GM18858 (cell line): ENCODE measurements at regions not wholly inside any gene's neighbourhood (a gene's known extent, or its start where the extent isn't known, plus 50 kb on each side); places are given as distances from the start of the nearest gene placed in this dataset.

ENCODE experiments used
- ATAC-seq: cut with Tn5 transposase; IDR thresholded peaks from one replicate; pipeline ENCODE4 v1.9.1; 2021; ENCODE audit not compliant: unreplicated experiment

DNA sequence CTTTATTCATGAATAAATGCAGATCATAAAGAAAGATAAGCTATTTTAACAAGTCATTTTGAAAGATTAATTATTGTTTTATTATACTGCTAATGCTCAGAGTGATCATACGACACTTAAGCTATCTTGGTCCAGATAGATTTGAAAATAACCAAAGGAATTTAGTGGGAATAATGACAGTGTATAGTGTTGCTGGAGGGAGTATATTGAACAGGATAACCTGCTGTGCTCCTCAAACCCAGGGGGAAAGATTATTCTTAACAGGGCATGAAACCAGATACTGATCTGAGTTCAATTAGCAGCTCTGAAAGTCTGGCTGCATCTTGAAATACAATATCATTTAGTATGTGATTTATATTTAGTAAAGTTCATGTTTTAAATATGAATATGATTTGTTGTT is 216.3 kb upstream of the ITGA4 start:
- no peak for ATAC-seq

DNA sequence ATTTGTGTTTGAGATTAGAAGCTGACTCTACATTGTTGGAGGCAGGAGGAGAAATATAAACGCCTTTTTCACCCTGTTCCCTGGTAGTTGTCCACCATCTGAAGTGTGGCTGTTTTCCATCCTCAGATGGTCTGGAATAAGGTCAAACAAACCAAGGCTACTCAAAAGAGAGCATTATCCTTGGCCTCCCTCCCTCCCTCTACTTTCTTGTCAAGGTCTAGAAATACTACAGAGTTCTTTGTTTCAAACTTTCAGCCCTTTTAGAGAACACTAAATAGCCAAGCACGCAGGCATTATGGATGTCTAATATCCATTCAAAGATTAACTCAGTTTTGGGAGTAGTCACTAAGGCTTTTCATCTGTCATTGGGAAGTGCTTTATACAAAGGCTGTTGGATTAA is 215.8 kb upstream of the ITGA4 start:
- ATAC-seq = no peak

DNA sequence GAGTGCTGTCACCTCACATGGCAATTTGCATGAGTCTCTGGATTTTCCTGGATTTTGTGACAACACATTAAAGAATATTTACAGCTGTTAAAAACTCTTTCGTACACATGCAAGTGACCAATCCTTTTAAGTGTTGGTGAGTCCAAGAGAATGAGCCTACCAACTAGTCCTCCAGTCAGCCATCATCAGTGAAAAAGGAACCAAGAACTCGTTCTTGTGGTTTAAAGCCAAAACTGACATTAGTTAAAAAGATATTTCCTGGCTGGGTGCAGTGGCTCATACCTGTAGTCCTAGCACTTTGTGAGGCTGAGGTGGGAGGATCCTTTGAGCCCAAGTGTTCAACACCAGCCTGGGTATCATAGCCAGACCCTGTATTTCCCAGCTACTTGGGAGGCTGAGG is 215.4 kb upstream of the ITGA4 start:
- peak; percentile 76 for ATAC-seq

DNA sequence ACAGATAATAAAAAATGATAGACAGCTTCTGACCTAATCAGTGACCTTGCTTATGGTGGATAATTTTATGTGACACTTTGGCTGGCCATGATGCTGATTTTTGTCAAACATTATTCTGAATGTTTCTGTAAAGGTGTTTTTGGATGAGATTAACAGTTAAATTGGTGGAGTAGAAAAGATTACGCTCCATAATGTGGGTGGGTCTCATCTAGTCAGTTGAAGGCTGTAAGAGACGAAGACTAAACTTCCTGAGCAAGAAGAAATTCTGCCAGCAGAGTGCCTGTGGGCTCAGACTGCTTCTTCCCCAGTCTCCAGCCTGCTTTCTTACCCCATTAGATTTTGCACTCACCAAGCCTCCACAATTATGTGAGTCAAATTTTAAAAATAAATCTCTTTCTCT is 214.9 kb upstream of the ITGA4 start:
- ATAC-seq = no peak

DNA sequence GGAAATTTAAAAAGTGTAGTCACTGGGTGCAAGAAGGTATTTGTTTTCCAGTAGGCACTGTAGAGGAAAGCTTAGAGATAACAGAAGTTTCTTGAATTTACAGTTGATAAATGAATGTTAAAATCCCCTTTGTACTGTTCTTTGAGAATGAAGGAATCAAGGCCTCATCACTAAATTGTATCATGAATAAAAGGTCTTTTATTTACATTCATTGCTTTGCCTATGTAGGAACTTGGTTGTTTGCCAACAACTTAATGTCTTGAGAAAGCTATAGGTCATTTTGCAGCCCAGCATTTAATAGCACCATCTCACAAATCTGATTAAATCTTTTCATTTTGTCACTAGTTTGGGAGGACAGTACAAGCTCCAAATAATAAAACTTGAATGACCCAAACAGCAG is 213.9 kb upstream of the ITGA4 start:
- ATAC-seq = no peak

DNA sequence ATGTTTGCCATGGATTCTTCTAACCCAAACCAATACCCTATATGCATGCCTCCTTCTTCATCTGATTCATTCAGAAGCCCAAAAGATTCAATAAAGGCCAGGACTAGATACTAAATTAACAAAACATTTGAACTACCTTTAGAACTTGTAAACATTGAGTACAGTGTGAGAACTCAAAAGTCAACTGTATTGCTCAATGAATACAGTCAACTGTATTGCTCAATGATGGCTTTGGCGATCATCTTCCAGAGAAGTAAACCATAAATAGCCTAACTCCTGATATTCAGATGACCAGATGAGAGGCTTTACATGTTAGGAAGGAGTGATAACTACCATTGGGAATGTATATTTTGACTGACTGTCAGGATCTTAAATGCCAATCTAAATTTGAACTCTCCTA is 206.5 kb upstream of the ITGA4 start:
- ATAC-seq = no peak

DNA sequence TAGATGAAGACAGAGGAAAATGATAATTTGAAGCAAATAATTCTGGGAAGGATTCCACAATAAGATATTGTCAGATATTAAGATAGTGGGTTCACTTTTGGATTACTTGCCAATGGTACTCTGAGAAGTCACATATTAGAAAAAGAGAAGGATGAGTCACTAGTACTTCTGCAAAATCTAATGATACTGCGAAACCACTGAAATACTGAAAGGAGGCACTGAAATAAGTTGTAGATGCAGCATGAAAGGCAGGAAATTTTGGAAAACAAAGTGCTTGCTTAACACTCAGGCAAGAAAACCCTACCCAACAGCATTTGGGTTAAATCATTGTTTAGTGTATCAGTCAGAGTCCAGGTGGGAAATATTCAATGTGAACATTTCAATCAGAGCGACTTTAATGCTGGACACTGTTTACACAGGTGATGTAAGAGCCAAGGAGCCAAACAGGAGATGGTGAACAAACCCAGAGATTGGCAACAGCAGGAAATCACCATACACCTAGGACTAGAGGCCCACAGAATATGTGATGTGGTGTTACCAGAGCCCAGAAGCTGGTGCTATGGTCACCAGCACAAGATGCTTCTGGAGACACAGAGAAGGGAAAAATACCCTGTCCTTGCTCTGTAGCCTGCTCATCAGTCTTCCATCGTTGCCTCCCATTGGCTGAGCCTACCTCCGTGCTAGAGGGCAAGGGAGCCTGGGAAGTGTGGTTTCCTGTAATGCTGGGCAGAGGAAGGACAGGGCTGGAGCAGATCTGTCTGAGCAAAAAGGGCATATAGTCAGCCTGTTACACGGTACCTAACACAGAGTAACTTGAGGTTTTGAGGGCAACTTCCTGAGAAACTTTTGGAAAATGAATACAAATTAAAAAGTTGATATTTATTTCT is 204.7 kb upstream of the ITGA4 start:
- peak; percentile 65 for ATAC-seq

DNA sequence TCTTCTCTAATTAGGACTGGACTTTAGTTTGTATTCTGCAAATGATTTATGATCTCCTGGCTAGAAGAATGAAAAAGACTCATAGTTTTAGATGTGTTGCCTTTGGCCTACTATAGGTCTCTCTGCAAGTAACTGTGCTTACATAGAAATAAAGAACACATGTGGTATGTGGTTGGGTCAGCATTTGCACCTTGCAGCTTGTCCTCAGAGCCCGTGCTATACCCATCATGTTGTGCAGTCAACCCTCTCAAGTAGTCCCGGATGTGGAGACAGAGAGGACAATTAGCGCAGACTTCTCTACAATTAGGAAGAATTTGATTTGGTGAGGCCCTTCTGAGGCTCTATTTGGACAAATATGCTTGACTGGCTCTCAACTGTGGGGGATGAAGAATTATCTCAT is 203.7 kb upstream of the ITGA4 start:
- no peak for ATAC-seq

DNA sequence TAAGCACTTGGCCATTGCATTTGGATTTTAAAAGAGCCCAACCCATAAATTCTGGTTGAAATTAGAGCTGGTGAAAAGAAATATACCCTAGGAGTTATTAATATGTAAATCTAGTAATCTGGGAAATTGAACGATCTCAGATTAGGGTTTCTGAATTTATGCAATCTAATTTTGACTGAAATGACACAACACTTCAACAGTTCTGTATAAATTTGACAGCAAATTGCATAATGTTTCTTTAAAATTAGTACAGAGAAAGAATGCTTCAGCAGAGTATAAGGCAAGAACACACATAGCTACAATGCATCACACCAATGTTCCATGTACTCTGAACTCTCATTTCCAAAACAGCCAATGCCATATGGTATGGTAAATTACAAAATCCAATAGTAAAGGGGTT is 201.5 kb upstream of the ITGA4 start:
- no peak for ATAC-seq

DNA sequence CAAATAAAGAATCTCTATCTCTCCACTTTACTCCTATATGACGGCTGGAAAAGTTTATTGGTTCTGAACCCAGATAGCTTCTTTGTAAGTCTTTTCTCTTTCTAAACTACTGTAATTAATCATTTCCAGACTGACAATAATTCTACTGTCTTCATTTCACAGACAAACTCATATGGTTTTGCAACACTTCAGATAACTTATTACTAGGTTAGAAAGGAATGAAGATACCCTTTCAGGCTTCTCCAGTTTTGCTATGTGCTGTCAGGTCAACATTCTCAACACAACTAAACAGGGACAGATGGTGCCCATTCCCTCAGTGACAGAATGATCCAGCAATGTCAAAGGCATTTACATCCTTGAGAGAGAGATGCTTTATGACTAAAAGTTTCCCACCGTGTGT is 198.5 kb upstream of the ITGA4 start:
- no peak for ATAC-seq

DNA sequence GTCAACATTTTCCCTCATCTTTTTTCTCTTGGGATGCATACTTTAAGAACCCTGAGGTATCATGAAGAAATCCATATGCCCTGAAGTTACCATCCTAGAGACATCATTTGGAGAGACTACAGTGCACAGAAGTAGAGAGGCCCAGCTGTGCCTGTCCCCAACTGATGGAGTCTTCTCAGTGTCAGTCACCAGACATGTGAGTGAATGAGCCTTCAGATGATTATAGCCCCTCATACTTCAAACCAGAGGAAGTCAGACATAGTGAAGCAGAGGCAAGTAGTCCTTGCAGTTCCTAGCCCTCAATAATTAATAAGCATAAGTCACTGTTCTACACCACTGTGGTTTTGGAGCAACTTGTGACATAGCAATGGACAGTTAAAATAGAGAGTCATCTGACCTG is 194.4 kb upstream of the ITGA4 start:
- ATAC-seq = no peak

DNA sequence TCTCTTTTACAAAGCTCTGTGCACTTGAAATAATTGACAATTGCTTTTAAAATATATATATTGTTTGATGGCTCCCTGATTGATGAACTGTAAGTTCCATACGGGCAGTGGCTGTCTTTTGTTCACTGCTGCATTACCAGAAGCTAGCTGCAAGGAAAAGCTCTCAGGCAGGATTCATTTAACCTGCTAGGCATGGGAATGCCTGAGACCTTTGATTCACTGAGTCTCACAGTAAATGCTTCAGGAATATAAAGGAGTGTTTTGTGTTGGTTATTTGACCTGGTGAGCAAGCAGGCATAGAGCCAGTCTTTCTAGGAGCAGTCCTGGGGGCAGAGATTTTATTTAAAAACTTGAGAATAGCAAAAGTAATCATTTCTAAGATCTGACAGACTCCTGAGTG is 193.2 kb upstream of the ITGA4 start:
- no peak for ATAC-seq

DNA sequence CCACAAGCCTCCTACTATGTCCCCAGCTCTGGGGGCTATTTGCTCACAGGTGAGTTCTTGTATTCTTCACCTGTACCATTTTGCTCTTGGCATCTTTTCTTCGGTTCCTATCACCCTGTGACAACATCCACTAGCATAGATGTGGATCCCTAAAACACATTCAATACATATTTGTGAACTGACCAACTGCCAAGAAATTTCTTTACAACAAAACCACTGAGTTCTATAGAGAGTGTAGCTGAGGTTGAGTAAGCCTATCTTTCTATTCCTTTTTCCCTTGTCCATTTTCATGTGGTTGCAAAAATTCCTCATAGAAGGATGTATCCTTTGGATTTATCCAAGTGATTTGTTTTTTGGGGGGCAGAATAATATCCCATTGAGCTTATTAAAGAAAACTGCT is 192.7 kb upstream of the ITGA4 start:
- no peak for ATAC-seq

DNA sequence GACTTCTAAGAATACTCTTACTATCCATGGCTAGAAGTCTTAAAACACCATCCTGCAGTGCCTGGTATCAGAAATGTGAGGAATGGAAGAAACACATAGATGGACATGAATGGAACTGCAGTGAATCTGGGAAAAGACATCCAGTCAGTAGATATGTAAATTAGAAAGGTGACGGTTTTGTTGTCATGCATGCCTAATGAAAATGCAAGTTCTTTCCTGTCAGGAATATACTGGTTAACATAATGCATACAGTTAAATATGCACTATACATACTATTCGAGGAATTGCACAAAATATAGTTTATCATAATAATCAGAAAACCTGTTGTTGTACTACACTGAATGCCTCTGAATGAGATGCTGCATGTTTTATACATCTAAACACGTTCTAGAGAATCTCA is 190.6 kb upstream of the ITGA4 start:
- no peak for ATAC-seq

DNA sequence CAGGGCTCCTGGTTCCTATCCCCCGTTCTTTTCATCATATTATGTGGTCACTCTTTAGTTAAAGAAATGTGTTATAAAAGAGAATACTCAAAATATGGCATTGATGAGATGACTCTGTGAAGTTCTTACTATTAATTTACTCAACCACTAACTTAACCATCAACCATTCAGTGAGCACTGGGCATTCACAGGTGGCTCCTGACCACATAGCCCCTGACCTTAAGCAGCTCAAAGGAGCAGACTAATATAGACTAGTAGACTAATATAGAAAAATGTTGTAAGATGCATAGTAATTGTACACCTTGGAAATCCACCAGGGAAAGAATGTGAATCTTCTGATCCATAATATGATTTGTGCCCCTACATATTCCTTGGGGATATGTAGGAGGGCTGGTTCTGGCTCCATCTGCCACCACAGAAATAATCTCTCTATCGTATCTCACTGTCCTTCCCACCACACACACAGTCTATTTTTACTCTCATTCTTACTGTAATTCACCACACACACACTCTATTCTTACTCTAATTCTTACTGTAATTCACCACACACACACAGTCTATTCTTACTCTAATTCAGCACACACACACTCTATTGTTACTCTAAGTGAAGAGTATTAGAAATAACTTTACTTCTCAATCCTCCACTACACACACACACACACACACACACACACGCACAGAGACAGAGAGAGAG is 188.9 kb upstream of the ITGA4 start:
- peak; percentile 69 for ATAC-seq

DNA sequence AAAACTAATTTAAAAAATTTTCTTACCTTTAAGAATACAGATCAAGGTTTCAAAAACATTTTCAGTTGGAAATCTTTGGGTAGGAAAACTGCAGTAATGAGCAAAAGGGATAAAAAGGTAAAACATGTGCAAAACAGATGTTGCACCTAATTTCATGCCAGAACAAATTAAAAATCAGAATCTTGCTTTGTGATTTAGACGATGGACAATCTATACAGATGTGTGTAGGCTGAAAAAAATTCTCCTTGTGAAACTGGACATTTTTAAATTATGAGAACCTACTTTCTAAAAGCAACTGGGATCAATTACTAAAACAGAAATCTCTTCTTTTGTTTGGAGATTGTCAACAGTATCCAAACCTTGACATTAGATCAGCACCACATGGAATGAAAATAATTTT is 183.2 kb upstream of the ITGA4 start:
- no peak for ATAC-seq

DNA sequence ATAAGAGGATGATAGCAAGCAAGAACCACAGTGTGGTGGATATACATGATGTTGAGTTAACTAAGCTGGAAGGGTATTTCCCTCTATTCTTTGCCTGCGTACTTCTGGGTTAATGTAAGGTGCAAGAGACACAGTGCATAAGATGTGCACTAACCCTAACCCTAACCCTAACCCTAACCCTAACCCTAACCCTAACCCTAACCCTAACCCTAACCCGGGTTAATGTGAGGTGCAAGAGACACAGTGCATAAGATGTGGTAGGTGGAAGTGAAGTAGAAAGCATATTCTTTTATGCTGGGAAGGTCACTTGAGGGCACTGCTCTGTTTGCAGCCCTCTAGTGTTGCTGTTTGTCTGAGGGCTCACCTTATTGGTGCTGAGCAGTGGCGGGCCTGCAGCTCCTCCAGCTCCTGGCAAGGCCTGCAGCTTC is 181.5 kb upstream of the ITGA4 start:
- ATAC-seq = no peak

DNA sequence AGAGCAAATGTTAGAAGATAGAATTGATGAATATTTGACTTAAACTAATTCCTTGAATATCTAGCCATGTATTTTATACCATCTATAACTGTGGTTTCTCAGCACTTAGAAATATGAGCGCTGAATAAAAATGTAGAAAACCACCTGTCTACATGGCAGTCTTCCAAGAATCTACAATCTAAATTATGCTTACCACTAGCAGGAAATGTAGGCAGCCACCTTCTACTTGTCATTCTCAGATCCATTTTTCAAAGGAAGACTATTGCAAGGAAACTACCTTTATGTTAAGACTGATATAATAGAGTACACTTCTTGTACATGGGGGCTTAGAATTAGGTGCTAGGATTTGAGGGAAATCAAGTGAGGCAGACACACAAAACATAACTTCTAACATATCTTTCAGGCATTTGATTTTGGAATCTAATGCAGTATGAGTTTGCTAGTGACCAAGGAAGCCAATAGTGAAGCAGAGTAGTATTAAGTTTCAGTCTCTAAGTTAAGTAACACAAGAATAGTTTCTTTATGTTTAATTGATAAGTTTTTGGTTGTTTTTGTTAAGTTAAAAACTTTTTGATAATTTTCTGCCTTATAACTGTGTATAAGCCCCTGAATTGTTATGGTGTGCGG is 175.9 kb upstream of the ITGA4 start:
- peak; percentile 63 for ATAC-seq

DNA sequence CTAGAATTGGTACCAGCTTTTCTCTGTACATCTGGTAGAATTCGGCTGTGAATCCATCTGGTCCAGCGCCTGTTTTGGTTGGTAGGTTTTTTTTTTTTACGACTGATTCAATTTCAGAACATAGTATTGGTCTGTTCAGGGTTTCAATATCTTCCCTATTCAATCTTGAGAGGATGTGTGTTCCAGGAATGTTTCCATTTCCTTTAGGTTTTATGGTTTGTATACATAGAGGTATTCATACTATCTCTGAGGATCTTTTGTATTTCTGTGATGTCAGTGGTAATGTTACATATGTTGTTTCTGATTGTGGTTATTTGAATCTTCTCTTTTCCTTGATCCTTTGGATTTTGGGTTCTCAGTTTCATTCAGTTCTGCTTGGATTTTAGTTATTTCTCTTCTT is 172.1 kb upstream of the ITGA4 start:
- ATAC-seq = no peak

DNA sequence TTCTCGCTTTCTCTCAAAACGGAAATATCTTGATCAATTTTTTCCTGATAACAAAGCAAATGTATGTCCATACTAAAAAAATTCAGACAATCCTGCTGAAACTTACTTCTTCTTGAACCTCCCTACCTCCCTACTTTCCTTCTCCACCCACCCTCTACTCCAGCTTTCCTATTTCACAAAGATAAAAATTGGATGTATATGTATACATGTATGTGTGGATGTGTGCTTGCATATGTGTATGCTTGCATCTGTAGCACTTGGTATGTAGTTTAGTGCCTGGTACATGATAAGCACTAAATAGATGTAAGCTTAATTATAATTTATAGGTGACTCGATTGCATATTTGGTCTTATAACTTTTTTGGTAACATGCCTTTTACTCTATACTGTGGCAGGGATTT is 167.5 kb upstream of the ITGA4 start:
- ATAC-seq = no peak

DNA sequence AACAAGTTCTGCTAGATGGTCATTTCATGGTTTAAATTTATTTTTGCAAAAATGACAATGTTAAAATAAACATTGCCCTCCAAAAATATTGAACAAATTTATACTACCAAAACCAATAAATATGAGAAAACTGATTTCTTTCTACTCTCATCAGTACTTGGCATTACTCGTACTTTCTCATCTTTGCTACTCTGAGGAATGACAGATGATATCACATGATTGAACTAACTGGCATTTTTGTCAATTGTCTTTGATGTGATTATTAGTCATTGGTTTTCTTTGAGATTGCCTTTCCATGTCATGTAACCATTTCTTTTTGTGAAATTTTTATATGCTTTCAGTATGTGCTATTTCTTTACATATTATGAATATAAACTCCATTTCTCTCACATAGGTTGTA is 167.0 kb upstream of the ITGA4 start:
- no peak for ATAC-seq

DNA sequence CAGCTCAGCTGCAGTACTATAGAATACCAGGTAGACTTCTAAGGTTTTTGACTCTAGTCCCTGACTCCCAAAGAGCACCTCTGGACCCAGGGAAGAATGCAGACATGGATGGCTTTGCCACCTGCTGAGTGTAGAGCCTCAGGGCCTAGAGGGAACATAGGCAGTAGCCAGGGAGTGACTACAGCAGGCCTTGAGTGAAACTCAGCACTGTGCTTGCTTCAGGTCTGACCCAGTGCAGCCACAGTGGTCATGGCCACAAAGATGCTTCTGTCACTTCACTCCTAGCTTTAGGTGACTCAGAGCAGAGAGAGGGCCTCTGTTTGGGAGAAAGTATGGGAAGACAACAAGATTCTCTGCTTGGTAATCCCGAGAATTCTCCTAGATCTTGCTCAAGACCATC is 162.2 kb upstream of the ITGA4 start:
- no peak for ATAC-seq
